GM10248 (cell line): ENCODE measurements at regions not wholly inside any gene's neighbourhood (a gene's known extent, or its start where the extent isn't known, plus 50 kb on each side); places are given as distances from the start of the nearest gene placed in this dataset.

Experiments used
- CTCF ChIA-PET: fragments of 300-600 bp; sonication (Branson Sonifier 250); formaldehyde crosslinking; extraction: SDS; loops from one replicate; lab custom pipeline; 2021; ENCODE audit warnings: antibody characterized with exemption; lab: Yijun Ruan, JAX
- POLR2A ChIA-PET: fragments of 350-650 bp; sonication (Branson Sonifier 250); formaldehyde crosslinking; extraction: SDS; loops from one replicate; lab custom pipeline; 2020; ENCODE audit warnings: antibody characterized with exemption; lab: Yijun Ruan, JAX
- DNase-seq: peaks from one replicate; pipeline ENCODE4 v3.0.0; 2012; ENCODE audit errors: extremely low spot score
- TF ChIP-seq, protein P1 (sequence below): IDR thresholded peaks from 2 replicates; pipeline ENCODE4 v1.5.1; 2012; ENCODE audit warnings: mild to moderate bottlenecking, low read depth; ENCODE audit errors: extremely low read depth, missing control alignments, control extremely low read depth

DNA sequence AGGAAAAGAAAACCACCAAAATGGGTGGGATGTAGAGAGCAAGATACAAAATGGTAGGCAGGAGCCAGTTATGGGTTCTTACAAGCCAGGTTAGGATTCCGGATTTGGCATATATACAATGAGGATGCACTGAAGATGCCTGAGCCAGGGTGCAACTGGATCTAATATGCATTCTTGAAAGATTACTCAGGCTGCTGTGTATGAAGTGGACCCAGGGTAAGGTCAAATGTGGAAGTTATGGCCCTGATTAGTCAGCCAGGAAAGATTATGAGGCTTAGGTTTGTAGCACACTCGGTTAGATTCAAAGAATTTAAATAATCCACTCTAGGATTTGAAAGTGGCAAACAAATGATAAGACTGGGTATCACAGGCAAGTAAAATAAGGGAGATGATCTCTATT lies 1750.7 kb upstream of the FLRT2 start:
- no peak for DNase-seq
- ChIA-PET POLR2A (no interaction called here), CTCF (no interaction called here)
- TF ChIP-seq, protein P1, sequence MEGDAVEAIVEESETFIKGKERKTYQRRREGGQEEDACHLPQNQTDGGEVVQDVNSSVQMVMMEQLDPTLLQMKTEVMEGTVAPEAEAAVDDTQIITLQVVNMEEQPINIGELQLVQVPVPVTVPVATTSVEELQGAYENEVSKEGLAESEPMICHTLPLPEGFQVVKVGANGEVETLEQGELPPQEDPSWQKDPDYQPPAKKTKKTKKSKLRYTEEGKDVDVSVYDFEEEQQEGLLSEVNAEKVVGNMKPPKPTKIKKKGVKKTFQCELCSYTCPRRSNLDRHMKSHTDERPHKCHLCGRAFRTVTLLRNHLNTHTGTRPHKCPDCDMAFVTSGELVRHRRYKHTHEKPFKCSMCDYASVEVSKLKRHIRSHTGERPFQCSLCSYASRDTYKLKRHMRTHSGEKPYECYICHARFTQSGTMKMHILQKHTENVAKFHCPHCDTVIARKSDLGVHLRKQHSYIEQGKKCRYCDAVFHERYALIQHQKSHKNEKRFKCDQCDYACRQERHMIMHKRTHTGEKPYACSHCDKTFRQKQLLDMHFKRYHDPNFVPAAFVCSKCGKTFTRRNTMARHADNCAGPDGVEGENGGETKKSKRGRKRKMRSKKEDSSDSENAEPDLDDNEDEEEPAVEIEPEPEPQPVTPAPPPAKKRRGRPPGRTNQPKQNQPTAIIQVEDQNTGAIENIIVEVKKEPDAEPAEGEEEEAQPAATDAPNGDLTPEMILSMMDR = no peak

DNA sequence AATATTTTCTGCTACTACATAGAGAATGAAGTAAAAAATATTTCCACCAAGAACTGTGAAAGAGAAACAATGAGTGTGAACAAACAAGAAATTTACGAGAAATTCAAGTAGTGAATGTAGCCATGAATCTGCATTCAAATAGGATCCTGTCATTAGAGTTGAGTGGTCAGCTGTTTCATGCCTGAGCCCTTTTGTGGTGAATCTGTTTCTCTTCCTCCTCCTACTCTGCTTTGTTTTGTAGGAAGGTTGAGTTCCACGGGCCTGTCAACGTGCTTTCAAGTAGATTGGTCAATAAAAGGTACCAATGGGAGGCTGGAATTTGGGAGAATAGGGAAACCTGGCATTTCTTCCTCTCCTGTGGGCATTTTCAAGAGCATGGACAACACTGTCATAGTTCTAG lies 1749.6 kb upstream of the FLRT2 start:
- no peak for DNase-seq
- TF ChIP-seq, protein P1 = no peak
- POLR2A ChIA-PET = no interaction called here
- CTCF ChIA-PET = no interaction called here

DNA sequence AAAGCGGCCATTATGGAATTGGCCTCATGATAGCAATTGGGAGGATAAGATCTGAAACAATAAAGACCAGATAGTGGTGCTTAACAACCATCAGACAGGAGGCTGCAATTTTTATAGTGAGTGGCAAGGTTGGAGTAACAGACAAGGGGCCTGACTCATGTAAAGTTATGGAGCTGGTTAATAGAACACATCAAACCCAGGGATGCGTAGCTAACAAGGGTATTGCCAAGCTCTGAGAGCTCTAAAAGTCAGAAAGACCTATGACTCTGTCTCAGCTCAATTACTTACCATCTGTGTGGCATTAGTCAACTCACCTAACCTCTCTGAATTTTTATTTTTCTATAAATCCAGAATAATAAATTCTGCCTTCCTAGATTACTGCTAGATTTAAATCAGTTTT lies 1731.5 kb upstream of the FLRT2 start:
- TF ChIP-seq, protein P1 = no peak
- ChIA-PET POLR2A (no interaction called here), CTCF (interaction anchor here (1.5 to 2.6 kb wide), 2 partner anchors 10 to 13 kb away, joined by 3 to 9 read pairs; no protein-coding TSS in a partner anchor)
- DNase-seq = no peak

DNA sequence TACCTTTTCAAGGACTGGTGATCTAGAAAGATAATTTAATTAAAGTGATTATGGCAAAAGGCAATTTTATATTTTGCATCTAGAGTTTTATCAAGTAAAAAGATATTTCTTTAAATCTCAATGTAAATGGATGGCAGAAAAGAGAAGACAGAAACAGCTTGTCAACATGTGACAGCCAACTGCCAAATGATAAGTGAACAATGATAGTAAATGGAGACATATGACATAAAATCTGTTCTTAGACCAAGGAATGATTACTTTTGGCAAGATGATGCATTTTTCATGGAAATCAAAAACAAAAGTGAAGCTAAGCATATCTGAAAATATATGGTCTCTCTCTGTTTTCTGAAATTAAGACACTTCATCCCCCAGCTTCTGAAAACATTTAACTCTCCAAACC lies 1730.7 kb upstream of the FLRT2 start:
- TF ChIP-seq, protein P1 = no peak
- DNase-seq = no peak
- CTCF ChIA-PET = interaction anchor here (2.6 kb wide), 1 partner anchor 11 kb away, joined by 9 read pairs; no protein-coding TSS in a partner anchor
- POLR2A ChIA-PET = no interaction called here

DNA sequence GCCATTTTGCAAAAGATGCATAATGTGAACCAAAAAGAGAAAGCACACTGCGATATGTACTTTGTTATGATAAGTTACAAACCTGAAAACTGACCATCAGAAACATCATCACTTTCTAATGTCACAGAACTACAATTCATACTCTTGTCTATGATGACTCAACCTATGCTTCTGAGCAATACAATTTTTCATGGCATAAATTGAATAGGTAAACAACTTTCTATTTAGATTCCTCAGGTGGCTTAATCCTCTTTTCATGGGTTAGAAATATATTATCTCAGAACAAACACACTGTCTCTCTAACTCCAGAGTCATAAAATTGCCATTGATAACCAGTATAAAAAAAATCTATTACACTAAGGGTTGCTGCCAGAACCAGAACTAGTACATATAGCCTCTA lies 1715.0 kb upstream of the FLRT2 start:
- no peak for DNase-seq
- ChIA-PET CTCF (no interaction called here), POLR2A (no interaction called here)
- TF ChIP-seq, protein P1 = no peak

DNA sequence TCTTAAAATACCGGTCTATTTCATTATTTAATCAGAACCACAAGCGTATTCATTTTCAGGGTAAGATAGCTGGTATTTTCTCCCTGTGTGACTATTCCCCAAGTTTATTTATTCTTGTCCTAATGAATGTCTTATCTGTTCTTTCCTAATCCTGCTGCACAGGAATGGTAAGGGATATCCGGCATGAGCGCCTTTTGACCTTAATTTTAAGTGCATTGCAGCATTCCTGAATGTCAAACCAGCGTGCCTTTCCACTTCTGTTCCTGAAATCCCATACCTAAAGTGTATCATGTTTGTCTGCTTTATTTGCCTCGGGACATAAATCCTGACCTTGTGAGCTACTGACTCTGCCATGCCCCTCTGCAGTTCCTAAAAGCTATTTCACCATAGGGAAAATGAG lies 1713.2 kb upstream of the FLRT2 start:
- TF ChIP-seq, protein P1 = no peak
- ChIA-PET CTCF (no interaction called here), POLR2A (interaction anchor here (0.5 kb wide), 1 partner anchor 302 kb away, joined by 4 read pairs; no protein-coding TSS in a partner anchor)
- no peak for DNase-seq
